ENCODE measurements at regions not wholly inside any gene's neighbourhood (a gene's known extent, or its start where the extent isn't known, plus 50 kb on each side); places are given as distances from the start of the nearest gene placed in this dataset.

DNA sequence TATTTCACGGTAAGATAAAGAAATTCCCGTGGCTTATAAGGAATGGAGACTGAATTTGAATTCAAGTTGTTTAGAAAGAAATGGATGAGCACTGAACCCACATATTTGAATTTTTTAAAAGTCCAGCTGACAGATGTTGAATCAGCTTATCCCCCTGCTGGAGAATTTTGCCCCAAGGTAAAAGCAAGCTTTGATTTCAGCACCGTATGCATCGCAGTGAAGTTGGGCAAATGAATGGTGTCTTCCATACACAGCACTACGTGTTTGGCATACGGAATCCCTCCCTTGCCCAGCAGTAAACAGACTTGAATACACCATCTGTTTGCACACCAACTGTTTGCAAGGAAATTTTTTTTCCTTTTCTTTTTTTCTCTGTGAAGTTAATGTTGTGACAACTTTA lies 77.5 kb upstream of the PEG3 start:
- no peak overlapping the region for H3K27ac ChIP-seq (ENCODE audit: low read depth, low read length)
- H2BK15ac ChIP-seq (ENCODE audit: low read length): no peak overlapping the region
- no peak for FAIRE-seq
- H2BK5ac ChIP-seq (ENCODE audit: low read depth, low read length): no peak overlapping the region
- H2BK120ac ChIP-seq (replicated peaks; ENCODE audit: low read depth, low read length): no peak overlapping the region
- H3K14ac ChIP-seq (ENCODE audit: insufficient read length): no peak overlapping the region
- H4K91ac ChIP-seq (replicated peaks; ENCODE audit: insufficient read length, low read length): no peak overlapping the region
- no peaks in the 10 kb centered on the region for H3K23me2 ChIP-seq (ENCODE audit: low read depth, low read length)
- H3K79me1 ChIP-seq (ENCODE audit: low read depth, low read length): no peaks in the 10 kb centered on the region
- no peak overlapping the region for H4K8ac ChIP-seq (ENCODE audit: extremely low read depth, insufficient read depth, low read length)
- H3K4ac ChIP-seq (replicated peaks; ENCODE audit: insufficient read length, low read depth, low read length): no peak overlapping the region
- H3K23ac ChIP-seq (ENCODE audit: insufficient read length): no peak overlapping the region
- ChIA-PET POLR2A (ENCODE audit: partially characterized antibody) (no interaction called here), CTCF (ENCODE audit: partially characterized antibody) (no interaction called here)
- H2BK12ac ChIP-seq (ENCODE audit: low read depth, low read length): no peak overlapping the region
- H3K9me3 ChIP-seq (ENCODE audit: insufficient read depth in 2 of 2, low read depth in 1 of 2, low read length in 1 of 2): peaks cover 48 to 73% of the 10 kb centered on the region in 2 experiments
- no peaks in the 10 kb centered on the region for H3K36me3 ChIP-seq (ENCODE audit: control insufficient read depth in 2 of 4, insufficient read depth in 4 of 4, low read length in 3 of 4)
- H3K4me2 ChIP-seq (ENCODE audit: insufficient read depth in 1 of 2, low read depth in 2 of 2, low read length in 2 of 2): no peak overlapping the region
- WGBS, 2 experiments (ENCODE audit: extremely low coverage in 1 of 2, insufficient coverage in 1 of 2, insufficient read length in 1 of 2, insufficient replicate concordance in 2 of 2, low coverage in 1 of 2, low lambda C conversion rate in 2 of 2, missing lambda C conversion rate in 1 of 2): 81% methylated on average over 6 of the region's 6 CpGs; no CpG with 5 or more reads in 1 of the 2 experiments
- no peak overlapping the region for H2BK20ac ChIP-seq (ENCODE audit: low read length)
- no peaks in the 10 kb centered on the region for H3K27me3 ChIP-seq (replicated peaks in 1 of 4; ENCODE audit: control insufficient read depth in 3 of 4, extremely low read depth in 1 of 4, insufficient read depth in 3 of 4, low read length in 3 of 4)
- H4K20me1 ChIP-seq (replicated peaks in 1 of 2; ENCODE audit: control insufficient read depth in 1 of 2, insufficient read depth in 2 of 2, low read length in 2 of 2): no peaks in the 10 kb centered on the region
- no peaks in the 10 kb centered on the region for H3K4me1 ChIP-seq (replicated peaks in 1 of 4; ENCODE audit: control insufficient read depth in 3 of 4, insufficient read depth in 4 of 4, low read length in 3 of 4)
- H4K5ac ChIP-seq (ENCODE audit: insufficient read length, low read depth, low read length): no peak overlapping the region
- H3K9ac ChIP-seq (replicated peaks in 1 of 4; ENCODE audit: extremely low read depth in 1 of 4, low read depth in 3 of 4, low read length in 3 of 4): no peak overlapping the region
- no peak overlapping the region for H3K56ac ChIP-seq (replicated peaks; ENCODE audit: insufficient read length, low read depth, low read length)
- H2AK5ac ChIP-seq (ENCODE audit: low read depth, low read length): no peak overlapping the region
- H3K79me2 ChIP-seq (ENCODE audit: control insufficient read depth in 1 of 2, insufficient read depth in 2 of 2, low read length in 2 of 2): no peaks in the 10 kb centered on the region
- no peak overlapping the region for H3K18ac ChIP-seq (ENCODE audit: extremely low read depth, low read length)
- no peak for DNase-seq (ENCODE audit: low read depth in 1 of 2, low spot score in 2 of 2)
- H3K4me3 ChIP-seq (ENCODE audit: extremely low read depth in 1 of 4, insufficient read depth in 2 of 4, low read depth in 3 of 4, low read length in 4 of 4): no peak overlapping the region
- H2AFZ ChIP-seq (ENCODE audit: low read length): no peak overlapping the region
- TF ChIP-seq CEBPB (IDR thresholded peaks at IDR 0.05; ENCODE audit: low read depth, low read length) (no peak), POLR2A (IDR thresholded peaks at IDR 0.05; ENCODE audit: control extremely low read depth in 1 of 2, low read depth in 2 of 2, low read length in 2 of 2) (no peak), BCL11A (IDR thresholded peaks at IDR 0.05; ENCODE audit: low read depth in 2 of 2, low read length in 2 of 2) (no peak), MAFK (IDR thresholded peaks at IDR 0.05; ENCODE audit: low read depth, low read length) (no peak), TAF7 (optimal IDR thresholded peaks at IDR 0.05; ENCODE audit: borderline replicate concordance, low read depth, low read length) (no peak), SIX5 (IDR thresholded peaks at IDR 0.05; ENCODE audit: low read depth, low read length) (no peak), SRF (IDR thresholded peaks at IDR 0.05; ENCODE audit: low read depth, low read length) (no peak), HDAC2 (IDR thresholded peaks at IDR 0.05; ENCODE audit: borderline replicate concordance in 1 of 2, low read depth in 2 of 2, low read length in 2 of 2) (no peak)
- TF ChIP-seq, protein P1, sequence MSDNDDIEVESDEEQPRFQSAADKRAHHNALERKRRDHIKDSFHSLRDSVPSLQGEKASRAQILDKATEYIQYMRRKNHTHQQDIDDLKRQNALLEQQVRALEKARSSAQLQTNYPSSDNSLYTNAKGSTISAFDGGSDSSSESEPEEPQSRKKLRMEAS (IDR thresholded peaks at IDR 0.05): no peak
